GM10266 (cell line): ENCODE measurements at regions not wholly inside any gene's neighbourhood (a gene's known extent, or its start where the extent isn't known, plus 50 kb on each side); places are given as distances from the start of the nearest gene placed in this dataset.

Source experiments
- DNase-seq: peaks from one replicate; pipeline ENCODE4 v3.0.0; 2012; ENCODE audit errors: extremely low spot score
- CTCF ChIP-seq: IDR thresholded peaks from 2 replicates; pipeline ENCODE4 v1.5.1; 2012; ENCODE audit warnings: mild to moderate bottlenecking, low read depth; ENCODE audit not compliant: control insufficient read depth, insufficient read depth; ENCODE audit errors: missing control alignments

GRCh38 chr10:20995123-20995987, 98.2 kb upstream of the NEBL start:
- TF ChIP-seq CTCF: no peak

GRCh38 chr10:20993830-20994527, 96.9 kb upstream of the NEBL start:
- TF ChIP-seq CTCF: no peak
- DNase-seq: no peak

More at GRCh38 chr10:20995123-20995987, 98.2 kb upstream of the NEBL start:
- no peak for DNase-seq

- DNase-seq: no peak
- no peak for TF ChIP-seq CTCF
These were observed 96.3 kb upstream of the NEBL start for GRCh38 chr10:20993389-20993788.

GRCh38 chr10:20991526-20991925, 94.4 kb upstream of the NEBL start:
- no peak for DNase-seq
- TF ChIP-seq CTCF: no peak

- DNase-seq: no peak
- TF ChIP-seq CTCF: no peak
These were observed 93.5 kb upstream of the NEBL start for GRCh38 chr10:20990604-20991003.

- TF ChIP-seq CTCF: no peak
- no peak for DNase-seq
These were observed 91.4 kb upstream of the NEBL start for GRCh38 chr10:20988357-20988983.
